ENCODE measurements at regions not wholly inside any gene's neighbourhood (a gene's known extent, or its start where the extent isn't known, plus 50 kb on each side); places are given as distances from the start of the nearest gene placed in this dataset.

DNA sequence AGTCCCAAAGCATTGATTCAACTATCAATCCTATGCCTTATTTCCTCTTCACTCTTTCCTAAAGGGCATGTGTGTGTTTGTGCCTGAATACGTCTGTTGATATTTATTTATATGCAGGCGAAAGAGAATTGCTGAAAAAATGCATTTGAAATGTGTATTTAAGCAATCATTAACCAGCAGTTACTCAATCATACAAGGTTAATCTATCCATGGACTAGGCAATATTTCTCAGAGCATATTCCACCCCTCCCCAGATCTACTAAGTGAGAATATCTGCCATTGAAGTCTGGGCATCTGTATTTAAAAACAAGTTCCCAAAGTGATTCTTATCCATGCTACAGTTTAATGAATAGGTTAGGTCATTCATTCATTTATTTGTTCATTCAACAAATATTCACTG is 113.6 kb downstream of the RASGEF1B start:
- no peak for TF ChIP-seq POLR2AphosphoS5 (IDR thresholded peaks at IDR 0.05; ENCODE audit: low read depth, low read length)
- TF ChIP-seq, protein P1, sequence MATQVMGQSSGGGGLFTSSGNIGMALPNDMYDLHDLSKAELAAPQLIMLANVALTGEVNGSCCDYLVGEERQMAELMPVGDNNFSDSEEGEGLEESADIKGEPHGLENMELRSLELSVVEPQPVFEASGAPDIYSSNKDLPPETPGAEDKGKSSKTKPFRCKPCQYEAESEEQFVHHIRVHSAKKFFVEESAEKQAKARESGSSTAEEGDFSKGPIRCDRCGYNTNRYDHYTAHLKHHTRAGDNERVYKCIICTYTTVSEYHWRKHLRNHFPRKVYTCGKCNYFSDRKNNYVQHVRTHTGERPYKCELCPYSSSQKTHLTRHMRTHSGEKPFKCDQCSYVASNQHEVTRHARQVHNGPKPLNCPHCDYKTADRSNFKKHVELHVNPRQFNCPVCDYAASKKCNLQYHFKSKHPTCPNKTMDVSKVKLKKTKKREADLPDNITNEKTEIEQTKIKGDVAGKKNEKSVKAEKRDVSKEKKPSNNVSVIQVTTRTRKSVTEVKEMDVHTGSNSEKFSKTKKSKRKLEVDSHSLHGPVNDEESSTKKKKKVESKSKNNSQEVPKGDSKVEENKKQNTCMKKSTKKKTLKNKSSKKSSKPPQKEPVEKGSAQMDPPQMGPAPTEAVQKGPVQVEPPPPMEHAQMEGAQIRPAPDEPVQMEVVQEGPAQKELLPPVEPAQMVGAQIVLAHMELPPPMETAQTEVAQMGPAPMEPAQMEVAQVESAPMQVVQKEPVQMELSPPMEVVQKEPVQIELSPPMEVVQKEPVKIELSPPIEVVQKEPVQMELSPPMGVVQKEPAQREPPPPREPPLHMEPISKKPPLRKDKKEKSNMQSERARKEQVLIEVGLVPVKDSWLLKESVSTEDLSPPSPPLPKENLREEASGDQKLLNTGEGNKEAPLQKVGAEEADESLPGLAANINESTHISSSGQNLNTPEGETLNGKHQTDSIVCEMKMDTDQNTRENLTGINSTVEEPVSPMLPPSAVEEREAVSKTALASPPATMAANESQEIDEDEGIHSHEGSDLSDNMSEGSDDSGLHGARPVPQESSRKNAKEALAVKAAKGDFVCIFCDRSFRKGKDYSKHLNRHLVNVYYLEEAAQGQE (IDR thresholded peaks at IDR 0.05; ENCODE audit: insufficient read depth in 1 of 2, low read depth in 2 of 2, low read length in 2 of 2) = no peak
- no peak for TF ChIP-seq FOXP2 (optimal IDR thresholded peaks at IDR 0.05; ENCODE audit: borderline replicate concordance, extremely low read depth, extremely low read length, insufficient read depth)
- TF ChIP-seq SIN3A (IDR thresholded peaks at IDR 0.05; ENCODE audit: borderline replicate concordance, insufficient read depth, low read length) = no peak
- no peak for TF ChIP-seq TAF1 (IDR thresholded peaks at IDR 0.05; ENCODE audit: borderline replicate concordance, insufficient read depth, low read length)

- no peak for TF ChIP-seq SIN3A (IDR thresholded peaks at IDR 0.05; ENCODE audit: borderline replicate concordance, insufficient read depth, low read length)
These were observed 115.1 kb downstream of the RASGEF1B start for GRCh38 chr4:81356621-81357020.

- TF ChIP-seq FOXP2 (optimal IDR thresholded peaks at IDR 0.05; ENCODE audit: borderline replicate concordance, extremely low read depth, extremely low read length, insufficient read depth) = no peak
- TF ChIP-seq, protein P1 (IDR thresholded peaks at IDR 0.05; ENCODE audit: insufficient read depth in 1 of 2, low read depth in 2 of 2, low read length in 2 of 2) = no peak
- no peak for TF ChIP-seq SIN3A (IDR thresholded peaks at IDR 0.05; ENCODE audit: borderline replicate concordance, insufficient read depth, low read length)
- no peak for TF ChIP-seq POLR2AphosphoS5 (IDR thresholded peaks at IDR 0.05; ENCODE audit: low read depth, low read length)
- TF ChIP-seq TAF1 (IDR thresholded peaks at IDR 0.05; ENCODE audit: borderline replicate concordance, insufficient read depth, low read length) = no peak
These were observed 116.6 kb downstream of the RASGEF1B start for GRCh38 chr4:81355136-81355535.

DNA sequence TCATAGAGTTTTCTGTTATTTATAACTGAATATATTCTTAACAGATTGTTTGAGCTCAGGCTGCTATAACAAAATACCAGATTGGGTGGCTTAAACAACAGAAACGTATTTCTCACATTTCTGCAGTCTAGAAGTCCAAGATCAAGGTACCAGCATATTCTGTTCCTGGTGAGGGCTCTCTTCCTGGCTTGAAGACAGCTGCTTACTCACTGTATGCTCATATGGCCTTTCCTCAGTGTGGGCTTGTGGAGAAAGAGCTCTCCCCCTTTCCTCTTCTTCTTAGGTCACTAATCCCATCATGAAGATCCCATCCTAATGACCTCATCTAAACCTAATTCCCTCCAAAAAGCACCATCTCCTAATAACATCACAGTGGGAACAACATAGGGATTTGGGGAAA is 117.8 kb downstream of the RASGEF1B start:
- no peak for TF ChIP-seq FOXP2 (optimal IDR thresholded peaks at IDR 0.05; ENCODE audit: borderline replicate concordance, extremely low read depth, extremely low read length, insufficient read depth)

GRCh38 chr4:81352446-81352835 is 119.3 kb downstream of the RASGEF1B start:
- TF ChIP-seq TAF1 (IDR thresholded peaks at IDR 0.05; ENCODE audit: borderline replicate concordance, insufficient read depth, low read length) = no peak
- no peak for TF ChIP-seq SIN3A (IDR thresholded peaks at IDR 0.05; ENCODE audit: borderline replicate concordance, insufficient read depth, low read length)
- no peak for TF ChIP-seq POLR2AphosphoS5 (IDR thresholded peaks at IDR 0.05; ENCODE audit: low read depth, low read length)
- TF ChIP-seq FOXP2 (optimal IDR thresholded peaks at IDR 0.05; ENCODE audit: borderline replicate concordance, extremely low read depth, extremely low read length, insufficient read depth) = no peak
- TF ChIP-seq, protein P1 (IDR thresholded peaks at IDR 0.05; ENCODE audit: insufficient read depth in 1 of 2, low read depth in 2 of 2, low read length in 2 of 2) = no peak

GRCh38 chr4:81351654-81352445 is 119.9 kb downstream of the RASGEF1B start:
- TF ChIP-seq POLR2AphosphoS5 (IDR thresholded peaks at IDR 0.05; ENCODE audit: low read depth, low read length) = no peak
- TF ChIP-seq, protein P1 (IDR thresholded peaks at IDR 0.05; ENCODE audit: insufficient read depth in 1 of 2, low read depth in 2 of 2, low read length in 2 of 2) = no peak
- no peak for TF ChIP-seq FOXP2 (optimal IDR thresholded peaks at IDR 0.05; ENCODE audit: borderline replicate concordance, extremely low read depth, extremely low read length, insufficient read depth)
- TF ChIP-seq SIN3A (IDR thresholded peaks at IDR 0.05; ENCODE audit: borderline replicate concordance, insufficient read depth, low read length) = no peak
- TF ChIP-seq TAF1 (IDR thresholded peaks at IDR 0.05; ENCODE audit: borderline replicate concordance, insufficient read depth, low read length) = no peak

All from PFSK-1 (cell line).